Glutamatergic neuron (in vitro differentiated cells): ENCODE measurements at regions not wholly inside any gene's neighbourhood (a gene's known extent, or its start where the extent isn't known, plus 50 kb on each side); places are given as distances from the start of the nearest gene placed in this dataset.
"Not testable (repeated sequence)": the region's sequence is repeated elsewhere in the genome, so short reads cannot be mapped to it uniquely, and the experiment has no call there.

ENCODE experiments used
- DNase-seq: peaks from one replicate; pipeline ENCODE4 v3.0.0; 2022
- H3K27ac Mint-ChIP-seq: one replicate; pipeline ENCODE4 v1.8.0; 2020; ENCODE audit warnings: mild to moderate bottlenecking, mixed read lengths, inconsistent platforms; ENCODE audit not compliant: unreplicated experiment
- H3K27me3 Mint-ChIP-seq: one replicate; pipeline ENCODE4 v1.8.0; 2020; ENCODE audit warnings: mild to moderate bottlenecking, moderate library complexity, mixed read lengths, inconsistent platforms; ENCODE audit not compliant: unreplicated experiment
- H3K36me3 Mint-ChIP-seq: one replicate; pipeline ENCODE4 v1.8.0; 2020; ENCODE audit warnings: mild to moderate bottlenecking, mixed read lengths, inconsistent platforms; ENCODE audit not compliant: unreplicated experiment
- H3K4me1 Mint-ChIP-seq: one replicate; pipeline ENCODE4 v1.8.0; 2020; ENCODE audit warnings: mild to moderate bottlenecking, low read depth, mixed read lengths, inconsistent platforms; ENCODE audit not compliant: unreplicated experiment
- H3K4me3 Mint-ChIP-seq: one replicate; pipeline ENCODE4 v1.8.0; 2020; ENCODE audit warnings: mild to moderate bottlenecking, mixed read lengths, inconsistent platforms; ENCODE audit not compliant: unreplicated experiment
- H3K9me3 Mint-ChIP-seq: one replicate; pipeline ENCODE4 v1.8.0; 2020; ENCODE audit warnings: mild to moderate bottlenecking, moderate library complexity, mixed read lengths, inconsistent platforms; ENCODE audit not compliant: unreplicated experiment
- TF ChIP-seq, protein P1 (sequence below): fragments of 200-600 bp; sonication (generic); IDR thresholded peaks from one replicate; pipeline ENCODE4 v1.5.0; 2021; ENCODE audit not compliant: partially characterized antibody, unreplicated experiment

DNA sequence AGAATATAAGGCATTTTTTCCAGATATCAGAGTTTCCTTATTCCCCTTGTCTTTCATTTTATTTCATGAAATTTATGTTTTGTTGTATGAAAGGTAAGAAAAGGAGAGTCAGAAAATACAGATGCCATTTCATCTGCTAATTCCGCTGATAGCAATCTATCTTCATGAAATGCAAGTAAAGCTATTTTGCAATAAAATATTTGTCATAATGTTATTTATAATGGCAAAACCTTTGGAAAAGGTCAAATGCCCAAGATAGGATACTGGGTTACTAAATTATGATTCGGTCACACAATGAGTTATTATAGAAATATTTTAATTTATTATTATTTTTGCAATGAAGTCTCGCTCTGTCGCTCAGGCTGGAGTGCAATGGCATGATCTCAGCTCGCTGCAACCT, 124.2 kb downstream of the SPP2 start:
- DNase-seq: no peak
- no peaks in the 10 kb centered on the region for H3K27me3 Mint-ChIP-seq
- no peak overlapping the region for H3K27ac Mint-ChIP-seq
- H3K36me3 Mint-ChIP-seq: peaks cover 4% of the 10 kb centered on the region
- peaks cover 2% of the 10 kb centered on the region for H3K9me3 Mint-ChIP-seq
- H3K4me1 Mint-ChIP-seq: no peaks in the 10 kb centered on the region
- H3K4me3 Mint-ChIP-seq: no peak overlapping the region
- TF ChIP-seq, protein P1, sequence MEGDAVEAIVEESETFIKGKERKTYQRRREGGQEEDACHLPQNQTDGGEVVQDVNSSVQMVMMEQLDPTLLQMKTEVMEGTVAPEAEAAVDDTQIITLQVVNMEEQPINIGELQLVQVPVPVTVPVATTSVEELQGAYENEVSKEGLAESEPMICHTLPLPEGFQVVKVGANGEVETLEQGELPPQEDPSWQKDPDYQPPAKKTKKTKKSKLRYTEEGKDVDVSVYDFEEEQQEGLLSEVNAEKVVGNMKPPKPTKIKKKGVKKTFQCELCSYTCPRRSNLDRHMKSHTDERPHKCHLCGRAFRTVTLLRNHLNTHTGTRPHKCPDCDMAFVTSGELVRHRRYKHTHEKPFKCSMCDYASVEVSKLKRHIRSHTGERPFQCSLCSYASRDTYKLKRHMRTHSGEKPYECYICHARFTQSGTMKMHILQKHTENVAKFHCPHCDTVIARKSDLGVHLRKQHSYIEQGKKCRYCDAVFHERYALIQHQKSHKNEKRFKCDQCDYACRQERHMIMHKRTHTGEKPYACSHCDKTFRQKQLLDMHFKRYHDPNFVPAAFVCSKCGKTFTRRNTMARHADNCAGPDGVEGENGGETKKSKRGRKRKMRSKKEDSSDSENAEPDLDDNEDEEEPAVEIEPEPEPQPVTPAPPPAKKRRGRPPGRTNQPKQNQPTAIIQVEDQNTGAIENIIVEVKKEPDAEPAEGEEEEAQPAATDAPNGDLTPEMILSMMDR: no peak

DNA sequence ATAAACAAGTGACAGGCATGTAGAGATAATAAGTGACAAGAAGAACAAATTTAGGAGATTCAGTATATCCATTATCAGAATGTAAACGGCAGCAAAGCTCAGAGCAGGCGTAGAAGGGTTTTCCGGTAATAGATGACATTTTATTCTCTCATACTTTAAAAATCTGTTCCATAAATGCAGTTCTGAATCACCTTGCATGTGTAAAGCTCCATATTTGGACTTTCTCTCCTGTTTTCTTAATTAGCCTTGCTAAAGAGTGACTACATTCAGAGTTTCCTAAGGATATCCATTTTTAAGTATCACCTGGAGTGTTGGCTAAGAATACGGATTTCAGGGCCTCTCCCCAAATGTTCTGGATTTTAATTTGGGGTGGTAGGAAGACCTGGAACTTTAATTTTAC, 122.0 kb downstream of the SPP2 start:
- Mint-ChIP-seq H3K36me3 (no peaks in the 10 kb centered on the region), H3K27ac (no peak overlapping the region), H3K4me3 (no peak overlapping the region), H3K27me3 (no peaks in the 10 kb centered on the region), H3K4me1 (peaks cover 12% of the 10 kb centered on the region), H3K9me3 (peaks cover 2% of the 10 kb centered on the region)
- no peak for DNase-seq
- TF ChIP-seq, protein P1: no peak

DNA sequence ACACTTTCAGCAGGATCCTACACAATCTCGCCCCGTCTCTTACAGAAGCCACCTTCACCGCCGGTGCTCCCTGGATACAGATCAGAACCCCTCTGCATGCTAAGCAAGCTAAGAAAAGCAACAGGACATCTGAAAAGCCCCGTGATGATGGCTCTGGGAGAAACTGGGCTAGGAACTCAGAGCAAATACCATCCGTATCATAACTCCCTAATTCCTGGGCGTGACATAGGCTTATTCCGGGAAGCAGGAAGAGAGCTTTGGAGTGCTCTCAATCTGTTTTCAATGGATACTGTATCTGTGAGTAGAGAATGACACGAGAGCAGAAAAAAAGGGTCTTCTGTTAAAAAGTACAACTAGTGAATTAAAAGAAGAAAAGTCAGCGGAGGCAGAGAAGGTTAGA, 121.6 kb downstream of the SPP2 start:
- DNase-seq: no peak
- H3K27ac Mint-ChIP-seq: no peak overlapping the region
- no peaks in the 10 kb centered on the region for H3K36me3 Mint-ChIP-seq
- H3K4me3 Mint-ChIP-seq: no peak overlapping the region
- TF ChIP-seq, protein P1: no peak
- H3K9me3 Mint-ChIP-seq: peaks cover 2% of the 10 kb centered on the region
- no peaks in the 10 kb centered on the region for H3K27me3 Mint-ChIP-seq
- peaks cover 12% of the 10 kb centered on the region for H3K4me1 Mint-ChIP-seq

DNA sequence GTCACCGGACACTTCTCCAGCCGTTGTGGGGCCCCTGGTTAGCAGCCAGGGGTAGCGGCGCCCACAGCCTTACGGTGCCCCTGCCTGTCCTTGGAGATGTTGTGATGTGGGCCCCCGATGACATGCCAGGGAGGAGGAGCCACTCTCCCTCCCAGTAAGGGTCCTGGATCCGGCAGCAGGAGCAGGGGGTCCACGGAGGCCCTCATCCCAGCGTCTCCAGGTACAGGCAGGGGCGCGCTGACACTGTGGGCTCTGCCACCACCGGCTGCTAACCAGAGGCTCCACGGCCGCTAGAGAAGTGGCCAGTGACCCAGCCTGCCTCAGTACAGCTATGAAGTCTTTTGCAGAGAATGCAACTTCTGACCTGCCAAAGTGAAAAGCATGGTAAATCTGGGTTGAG, 121.2 kb downstream of the SPP2 start:
- Mint-ChIP-seq H3K36me3 (no peaks in the 10 kb centered on the region), H3K27ac (no peak overlapping the region), H3K4me3 (no peak overlapping the region), H3K9me3 (peaks cover 2% of the 10 kb centered on the region), H3K4me1 (peaks cover 12% of the 10 kb centered on the region), H3K27me3 (no peaks in the 10 kb centered on the region)
- TF ChIP-seq, protein P1: no peak
- no peak for DNase-seq

DNA sequence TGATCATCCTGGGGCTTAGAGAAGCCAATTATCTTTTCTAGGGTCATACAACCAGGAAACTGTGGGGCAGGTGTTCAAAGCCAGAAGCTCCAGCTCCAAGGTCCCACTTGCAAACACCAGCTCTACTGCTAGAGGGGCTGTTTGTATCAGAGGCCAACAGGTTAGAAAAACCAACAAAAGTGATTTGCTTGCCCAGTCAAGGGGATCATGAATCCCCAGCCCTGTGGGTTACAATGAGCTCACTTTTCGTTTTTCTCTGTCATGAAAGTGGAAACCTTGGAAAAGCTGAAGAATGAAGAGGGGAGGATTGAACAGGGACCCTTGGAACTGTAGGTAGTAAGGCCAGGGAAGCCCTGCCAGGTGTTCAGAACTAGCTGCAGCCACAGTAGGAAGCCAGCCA, 119.2 kb downstream of the SPP2 start:
- no peak overlapping the region for H3K27ac Mint-ChIP-seq

DNA sequence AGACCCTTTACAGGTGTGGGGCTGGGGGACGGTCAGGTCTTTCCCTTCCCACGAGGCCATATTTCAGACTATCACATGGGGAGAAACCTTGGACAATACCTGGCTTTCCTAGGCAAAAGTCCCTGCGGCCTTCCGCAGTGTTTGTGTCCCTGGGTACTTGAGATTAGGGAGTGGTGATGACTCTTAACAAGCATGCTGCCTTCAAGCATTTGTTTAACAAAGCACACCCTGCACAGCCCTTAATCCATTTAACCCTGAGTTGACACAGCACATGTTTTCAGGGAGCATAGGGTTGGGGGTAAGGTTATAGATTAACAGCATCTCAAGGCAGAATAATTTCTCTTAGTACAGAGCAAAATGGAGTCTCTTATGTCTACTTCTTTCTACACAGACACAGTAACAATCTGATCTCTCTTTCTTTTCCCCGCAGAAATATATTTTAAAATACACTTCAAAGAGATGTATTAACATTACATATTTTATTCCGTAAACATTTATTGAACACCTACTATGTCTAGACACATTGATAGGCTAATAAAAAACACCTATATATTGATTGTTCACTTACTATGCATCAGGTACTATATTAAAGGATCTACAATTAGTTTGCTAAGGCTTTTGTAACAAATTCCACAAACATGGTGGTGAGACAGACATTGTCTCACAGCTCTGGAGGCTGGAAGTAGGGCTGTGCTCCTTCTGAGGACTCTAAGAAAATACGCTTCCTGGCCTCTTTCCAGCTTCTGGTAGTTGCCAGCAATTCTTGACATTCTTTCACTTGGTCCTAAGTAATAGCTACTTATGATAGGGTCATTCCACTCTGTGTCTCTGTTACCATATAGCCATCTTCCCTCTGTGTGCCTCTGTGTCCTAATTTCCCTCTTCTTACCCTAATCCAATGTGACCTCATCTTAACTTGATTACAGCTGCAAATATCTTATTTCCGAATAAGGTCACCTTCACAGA, 118.4 kb downstream of the SPP2 start:
- H3K4me3 Mint-ChIP-seq, H3K9me3 Mint-ChIP-seq, H3K27ac Mint-ChIP-seq, H3K36me3 Mint-ChIP-seq, DNase-seq, H3K27me3 Mint-ChIP-seq: not testable (repeated sequence)
- peaks cover 12% of the 10 kb centered on the region for H3K4me1 Mint-ChIP-seq

More for the DNA sequence above, 119.2 kb downstream of the SPP2 start:
- no peaks in the 10 kb centered on the region for H3K36me3 Mint-ChIP-seq
- no peaks in the 10 kb centered on the region for H3K27me3 Mint-ChIP-seq
- no peaks in the 10 kb centered on the region for H3K9me3 Mint-ChIP-seq
- peaks cover 12% of the 10 kb centered on the region for H3K4me1 Mint-ChIP-seq
- TF ChIP-seq, protein P1: no peak
- DNase-seq: no peak
- no peak overlapping the region for H3K4me3 Mint-ChIP-seq
